Transverse colon (tissue), 4 donors: ENCODE measurements at regions not wholly inside any gene's neighbourhood (a gene's known extent, or its start where the extent isn't known, plus 50 kb on each side); places are given as distances from the start of the nearest gene placed in this dataset.

Experiments
- DNase-seq: peaks from one replicate; pipeline ENCODE4 v3.0.0-alpha.2; 2019
- H3K27ac ChIP-seq, 4 donors: fragments of 200-600 bp; sonication (generic); 2 replicates each; pipeline ENCODE4 v1.5.1; 2016 to 2018; ENCODE audit warnings: inconsistent platforms in 4 of 4
- H3K27me3 ChIP-seq: fragments of 200-600 bp; sonication (generic); 2 replicates; pipeline ENCODE4 v1.5.1; 2017; ENCODE audit warnings: inconsistent platforms
- H3K36me3 ChIP-seq, 4 donors: fragments of 200-600 bp; sonication (generic); 2 replicates each; pipeline ENCODE4 v1.5.1; 2017 to 2019; ENCODE audit warnings: inconsistent platforms in 4 of 4
- H3K4me1 ChIP-seq, 4 donors: fragments of 200-600 bp; sonication (generic); 2 replicates each; pipeline ENCODE4 v1.5.1; 2017 to 2020; ENCODE audit warnings: inconsistent platforms in 4 of 4
- H3K4me3 ChIP-seq, 4 donors: fragments of 200-600 bp; sonication (generic); 1 replicate in 1 of 4; 2 replicates in 3 of 4; pipeline versions ENCODE4 v1.5.1 to v1.6.1; 2017 to 2019; ENCODE audit warnings: inconsistent platforms in 4 of 4
- H3K9me3 ChIP-seq, 2 donors: fragments of 200-600 bp; sonication (generic); 2 replicates each; pipeline ENCODE4 v1.5.1; 2017 to 2019; ENCODE audit warnings: inconsistent platforms in 2 of 2
- CTCF ChIP-seq, 5 experiments: fragments of 200-600 bp in 3 of 5; fragments of 450-650 bp in 2 of 5; sonication (generic) in 3 of 5; IDR thresholded peaks; 1 replicate in 2 of 5; 2 replicates in 3 of 5; pipeline ENCODE4 v1.5.1; 2016 to 2017; ENCODE audit warnings: antibody characterized with exemption in 5 of 5, inconsistent platforms in 3 of 5, mild to moderate bottlenecking in 2 of 5, moderate library complexity in 1 of 5
- EP300 ChIP-seq: sonication (generic); formaldehyde crosslinking; IDR thresholded peaks from one replicate; pipeline ENCODE4 v1.6.1; 2017; ENCODE audit warnings: antibody characterized with exemption, low read depth
- POLR2A ChIP-seq: fragments of 450-650 bp; IDR thresholded peaks from one replicate; pipeline ENCODE4 v1.6.1; 2016; ENCODE audit warnings: antibody characterized with exemption, mild to moderate bottlenecking, moderate library complexity
- POLR2AphosphoS5 ChIP-seq, 3 donors: sonication (generic); formaldehyde crosslinking; IDR thresholded peaks; one replicate each; pipeline ENCODE4 v1.6.1; 2016; ENCODE audit warnings: antibody characterized with exemption in 3 of 3
- WGBS, 2 donors: methylation state at CpG; one replicate each; pipeline ENCODE4 v1.1.5; 2018; ENCODE audit warnings: low coverage in 1 of 2; 5-methylcytosine and 5-hydroxymethylcytosine counted together
- in situ Hi-C, 4 donors: fragments of 200-750 bp; cut with MboI; loops; one replicate each; pipeline versions ENCODE4 v1.15.0 to v1.15.1; 2017; ENCODE audit warnings: low sequenced_read_pairs in 3 of 4, low pct_ligation_motif_present in 1 of 4, low pct_unique_long_range_greater_than_20kb in 1 of 4
- intact Hi-C: fragments of 100-400 bp; cut with DNase I; formaldehyde crosslinking; loops from one replicate; pipeline ENCODE4 v1.15.1; 2023; ENCODE audit warnings: low total_unique reads

GRCh38 chr4:188682321-188682720 lies 543.1 kb downstream of the TRIML1 start:
- TF ChIP-seq POLR2A (no peak), POLR2AphosphoS5 (IDR thresholded peaks at IDR 0.05) (no peak), CTCF (IDR thresholded peaks at IDR 0.05) (no peak), EP300 (no peak)
- peaks cover 0 to 2% of the 10 kb centered on the region in 2 donors for H3K9me3 ChIP-seq

GRCh38 chr4:188683571-188683970 lies 544.3 kb downstream of the TRIML1 start:
- no peaks in the 10 kb centered on the region for H3K36me3 ChIP-seq
- in situ Hi-C loops: no loop called here
- DNase-seq: no peak
- 94% methylated on average over 2 of the region's 2 CpGs; no CpG with 5 or more reads in 1 of the 2 donors for WGBS, 2 donors
- no peak overlapping the region for H3K4me3 ChIP-seq
- H3K27me3 ChIP-seq: no peaks in the 10 kb centered on the region
- H3K9me3 ChIP-seq: peaks cover 0 to 2% of the 10 kb centered on the region in 2 donors
- intact Hi-C loops: no loop called here
- no peaks in the 10 kb centered on the region for H3K4me1 ChIP-seq
- TF ChIP-seq EP300 (no peak), POLR2A (no peak), POLR2AphosphoS5 (IDR thresholded peaks at IDR 0.05) (no peak)
- no peak overlapping the region for H3K27ac ChIP-seq

More at GRCh38 chr4:188682321-188682720, 543.1 kb downstream of the TRIML1 start:
- Histone ChIP-seq H3K4me3 (no peak overlapping the region), H3K4me1 (no peaks in the 10 kb centered on the region), H3K27me3 (no peaks in the 10 kb centered on the region), H3K36me3 (no peaks in the 10 kb centered on the region), H3K27ac (no peak overlapping the region)
- intact Hi-C loops: no loop called here
- DNase-seq: no peak
- in situ Hi-C loops: no loop called here
- whole genome bisulfite sequencing, 2 donors: 17 to 31% methylated on average over 1 to 2 of the region's 2 CpGs

- no peak for DNase-seq
- peaks cover 0 to 2% of the 10 kb centered on the region in 2 donors for H3K9me3 ChIP-seq
- H3K4me1 ChIP-seq: no peaks in the 10 kb centered on the region
- intact Hi-C loops: no loop called here
- 88 to 90% methylated on average over 1 to 2 of the region's 2 CpGs for WGBS, 2 donors
- TF ChIP-seq POLR2AphosphoS5 (IDR thresholded peaks at IDR 0.05) (no peak), EP300 (no peak), CTCF (IDR thresholded peaks at IDR 0.05) (no peak), POLR2A (no peak)
- H3K27me3 ChIP-seq: no peaks in the 10 kb centered on the region
- in situ Hi-C loops: no loop called here
- H3K27ac ChIP-seq: no peak overlapping the region
- no peaks in the 10 kb centered on the region for H3K36me3 ChIP-seq
- no peak overlapping the region for H3K4me3 ChIP-seq
These were observed 549.7 kb downstream of the TRIML1 start for GRCh38 chr4:188688956-188689355.

GRCh38 chr4:188691811-188692210 lies 552.6 kb downstream of the TRIML1 start:
- no peak for DNase-seq
- Histone ChIP-seq H3K27me3 (no peaks in the 10 kb centered on the region), H3K36me3 (no peaks in the 10 kb centered on the region), H3K9me3 (peaks cover 0 to 5% of the 10 kb centered on the region in 2 donors), H3K4me3 (no peak overlapping the region), H3K4me1 (no peaks in the 10 kb centered on the region), H3K27ac (no peak overlapping the region)
- intact Hi-C loops (no loop called here), in situ Hi-C loops (no loop called here)
- TF ChIP-seq POLR2A (no peak), POLR2AphosphoS5 (IDR thresholded peaks at IDR 0.05) (no peak), EP300 (no peak), CTCF (IDR thresholded peaks at IDR 0.05) (no peak)
- 61 to 71% methylated on average over 4 of the region's 4 CpGs for WGBS, 2 donors

- in situ Hi-C loops (no loop called here), intact Hi-C loops (no loop called here)
- 58 to 75% methylated on average over 5 of the region's 5 CpGs for WGBS, 2 donors
- no peak overlapping the region for H3K4me3 ChIP-seq
- H3K27me3 ChIP-seq: no peaks in the 10 kb centered on the region
- no peak for DNase-seq
- TF ChIP-seq POLR2A (no peak), EP300 (no peak), CTCF (IDR thresholded peaks at IDR 0.05) (no peak), POLR2AphosphoS5 (IDR thresholded peaks at IDR 0.05) (no peak)
- H3K9me3 ChIP-seq: peaks cover 0 to 5% of the 10 kb centered on the region in 2 donors
- no peak overlapping the region for H3K27ac ChIP-seq
- H3K36me3 ChIP-seq: no peaks in the 10 kb centered on the region
- H3K4me1 ChIP-seq: no peaks in the 10 kb centered on the region
These were observed 556.0 kb downstream of the TRIML1 start for GRCh38 chr4:188695261-188695660.
